Natural killer cell (primary cell): ENCODE measurements at regions not wholly inside any gene's neighbourhood (a gene's known extent, or its start where the extent isn't known, plus 50 kb on each side); places are given as distances from the start of the nearest gene placed in this dataset.
"Not testable (repeated sequence)": the region's sequence is repeated elsewhere in the genome, so short reads cannot be mapped to it uniquely, and the experiment has no call there.

ENCODE experiments used
- ATAC-seq, 3 donors: fragments of 150-1000 bp in 2 of 3; fragments of 200-7000 bp in 1 of 3; cut with Tn5 transposase; 1 replicate in 1 of 3; 2 replicates in 2 of 3; pipeline ENCODE4 v1.10.0; 2021; ENCODE audit warnings: mild to moderate bottlenecking in 2 of 3, moderate library complexity in 2 of 3
- DNase-seq, 2 donors: peaks; one replicate each; pipeline versions ENCODE4 v3.0.0 to v3.0.0-alpha.2; 2013 to 2021; ENCODE audit warnings: mixed read lengths in 1 of 2
- H3K27ac ChIP-seq: one replicate; pipeline ENCODE4 v1.5.1; 2013; ENCODE audit warnings: mild to moderate bottlenecking, low read length
- H3K27me3 ChIP-seq: one replicate; pipeline ENCODE4 v1.6.1; 2013; ENCODE audit warnings: low read length; ENCODE audit not compliant: control insufficient read depth, insufficient read depth
- H3K36me3 ChIP-seq: one replicate; pipeline ENCODE4 v1.6.1; 2013; ENCODE audit warnings: low read length; ENCODE audit not compliant: control insufficient read depth, insufficient read depth
- H3K4me1 ChIP-seq: one replicate; pipeline ENCODE4 v1.6.1; 2013; ENCODE audit warnings: low read length; ENCODE audit not compliant: control insufficient read depth, insufficient read depth
- H3K4me3 ChIP-seq: one replicate; pipeline ENCODE4 v1.5.1; 2013; ENCODE audit warnings: low read length
- H3K9me3 ChIP-seq: one replicate; pipeline ENCODE4 v1.6.1; 2013; ENCODE audit warnings: low read length; ENCODE audit not compliant: control insufficient read depth, insufficient read depth
- H3K27ac Mint-ChIP-seq, 2 donors: one replicate each; pipeline ENCODE4 v1.8.0; 2022; ENCODE audit warnings: mild to moderate bottlenecking in 2 of 2, mixed read lengths in 2 of 2, moderate library complexity in 1 of 2
- H3K27me3 Mint-ChIP-seq, 2 donors: one replicate each; pipeline ENCODE4 v1.8.0; 2022; ENCODE audit warnings: low read depth in 2 of 2, mixed read lengths in 2 of 2
- H3K36me3 Mint-ChIP-seq: one replicate; pipeline ENCODE4 v1.8.0; 2022; ENCODE audit warnings: mixed read lengths
- H3K4me1 Mint-ChIP-seq, 2 donors: one replicate each; pipeline ENCODE4 v1.8.0; 2022; ENCODE audit warnings: mixed read lengths in 2 of 2
- H3K4me3 Mint-ChIP-seq: one replicate; pipeline ENCODE4 v1.8.0; 2022; ENCODE audit warnings: mild to moderate bottlenecking, moderate library complexity, mixed read lengths
- H3K9me3 Mint-ChIP-seq, 2 donors: one replicate each; pipeline ENCODE4 v1.8.0; 2022; ENCODE audit warnings: mixed read lengths in 2 of 2
- WGBS: methylation state at CpG from one replicate; pipeline ENCODE4 v1.1.7; 2013; ENCODE audit warnings: missing lambda C conversion rate; ENCODE audit not compliant: insufficient coverage; 5-methylcytosine and 5-hydroxymethylcytosine counted together
- intact Hi-C: fragments of 100-400 bp; cut with micrococcal nuclease; formaldehyde crosslinking; loops from one replicate; pipeline ENCODE4 v1.14.2; 2022
- TF ChIP-seq, protein P1 (sequence below): fragments of 200-600 bp; IDR thresholded peaks from one replicate; pipeline ENCODE4 v1.8.0; 2022; ENCODE audit warnings: antibody characterized with exemption

DNA sequence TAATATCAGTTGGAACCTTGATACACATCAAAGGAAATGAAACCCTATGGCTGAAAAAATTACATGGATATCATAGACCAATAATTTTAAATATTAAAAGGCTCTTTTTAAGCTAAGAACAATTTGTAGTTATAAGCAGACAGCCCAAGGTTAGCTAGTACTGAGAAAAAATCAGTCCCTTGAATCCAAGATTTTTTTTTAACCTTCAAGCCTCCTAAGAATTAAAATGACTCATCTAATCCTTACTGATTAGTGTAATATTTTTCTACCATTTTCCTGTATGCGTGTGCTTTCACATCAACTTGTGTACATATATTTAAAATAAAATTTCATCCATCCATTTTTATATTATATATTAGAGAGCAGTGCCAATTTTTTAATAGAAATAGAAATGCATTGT lies 1004.9 kb upstream of the ZEB2 start:
- H3K4me1 Mint-ChIP-seq: no peaks in the 10 kb centered on the region
- H3K27ac ChIP-seq: no peak overlapping the region
- TF ChIP-seq, protein P1, sequence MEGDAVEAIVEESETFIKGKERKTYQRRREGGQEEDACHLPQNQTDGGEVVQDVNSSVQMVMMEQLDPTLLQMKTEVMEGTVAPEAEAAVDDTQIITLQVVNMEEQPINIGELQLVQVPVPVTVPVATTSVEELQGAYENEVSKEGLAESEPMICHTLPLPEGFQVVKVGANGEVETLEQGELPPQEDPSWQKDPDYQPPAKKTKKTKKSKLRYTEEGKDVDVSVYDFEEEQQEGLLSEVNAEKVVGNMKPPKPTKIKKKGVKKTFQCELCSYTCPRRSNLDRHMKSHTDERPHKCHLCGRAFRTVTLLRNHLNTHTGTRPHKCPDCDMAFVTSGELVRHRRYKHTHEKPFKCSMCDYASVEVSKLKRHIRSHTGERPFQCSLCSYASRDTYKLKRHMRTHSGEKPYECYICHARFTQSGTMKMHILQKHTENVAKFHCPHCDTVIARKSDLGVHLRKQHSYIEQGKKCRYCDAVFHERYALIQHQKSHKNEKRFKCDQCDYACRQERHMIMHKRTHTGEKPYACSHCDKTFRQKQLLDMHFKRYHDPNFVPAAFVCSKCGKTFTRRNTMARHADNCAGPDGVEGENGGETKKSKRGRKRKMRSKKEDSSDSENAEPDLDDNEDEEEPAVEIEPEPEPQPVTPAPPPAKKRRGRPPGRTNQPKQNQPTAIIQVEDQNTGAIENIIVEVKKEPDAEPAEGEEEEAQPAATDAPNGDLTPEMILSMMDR: no peak
- DNase-seq: no peak
- no peak for ATAC-seq
- H3K27me3 ChIP-seq: no peaks in the 10 kb centered on the region
- H3K4me1 ChIP-seq: no peaks in the 10 kb centered on the region
- peaks cover 0 to 3% of the 10 kb centered on the region in 2 donors for H3K9me3 Mint-ChIP-seq
- intact Hi-C loops: no loop called here
- H3K36me3 ChIP-seq: no peaks in the 10 kb centered on the region
- no CpG with 5 or more reads among the region's 1 CpG for WGBS
- no peak overlapping the region for H3K4me3 ChIP-seq
- H3K4me3 Mint-ChIP-seq: no peak overlapping the region
- H3K27me3 Mint-ChIP-seq: peaks cover 0 to 7% of the 10 kb centered on the region in 2 donors
- no peak overlapping the region for H3K27ac Mint-ChIP-seq
- no peaks in the 10 kb centered on the region for H3K36me3 Mint-ChIP-seq
- no peaks in the 10 kb centered on the region for H3K9me3 ChIP-seq

DNA sequence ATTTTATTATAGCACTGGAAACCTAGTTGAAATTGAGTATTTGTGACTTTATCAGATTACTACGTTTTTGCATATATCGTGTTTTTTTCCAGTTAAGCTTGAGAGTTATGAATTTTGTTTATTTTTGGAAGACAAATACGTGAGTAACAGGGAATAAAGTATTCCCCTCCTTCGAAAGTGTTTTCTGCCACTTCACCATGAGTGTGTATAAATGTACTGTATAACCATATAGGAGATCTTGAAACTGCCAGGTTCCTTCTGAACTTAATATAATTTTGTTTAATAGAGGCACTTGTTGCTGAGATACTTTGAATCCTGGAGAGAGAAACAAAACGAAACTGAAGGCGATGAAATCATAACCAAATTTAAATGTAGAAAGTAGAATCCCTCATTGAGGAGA lies 1004.4 kb upstream of the ZEB2 start:
- Mint-ChIP-seq H3K27ac (no peak overlapping the region), H3K4me3 (no peak overlapping the region), H3K36me3 (no peaks in the 10 kb centered on the region), H3K27me3 (peaks cover 0 to 7% of the 10 kb centered on the region in 2 donors), H3K4me1 (no peaks in the 10 kb centered on the region), H3K9me3 (peaks cover 0 to 3% of the 10 kb centered on the region in 2 donors)
- H3K27ac ChIP-seq: no peak overlapping the region
- TF ChIP-seq, protein P1: no peak
- no peak overlapping the region for H3K4me3 ChIP-seq
- ATAC-seq (no peak), DNase-seq (no peak)
- intact Hi-C loops: no loop called here
- H3K27me3 ChIP-seq: no peaks in the 10 kb centered on the region
- no peaks in the 10 kb centered on the region for H3K4me1 ChIP-seq
- 96% methylated on average over 4 of the region's 6 CpGs for WGBS
- H3K9me3 ChIP-seq: no peaks in the 10 kb centered on the region
- no peaks in the 10 kb centered on the region for H3K36me3 ChIP-seq

DNA sequence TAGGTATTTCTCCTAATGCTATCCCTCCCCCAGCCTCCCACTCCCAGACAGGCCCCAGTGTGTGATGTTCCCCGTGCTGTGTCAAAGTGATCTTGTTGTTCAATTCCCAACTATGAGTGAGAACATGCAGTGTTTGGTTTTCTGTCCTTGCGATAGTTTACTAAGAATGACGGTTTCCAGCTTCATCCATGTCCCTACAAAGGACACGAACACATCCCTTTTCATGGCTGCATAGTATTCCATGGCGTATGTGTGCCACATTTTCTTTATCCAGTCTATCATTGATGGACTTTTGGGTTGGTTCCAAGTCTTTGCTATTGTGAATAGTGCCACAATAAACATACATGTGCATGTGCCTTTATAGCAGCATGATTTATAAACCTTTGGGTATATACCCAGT lies 999.3 kb upstream of the ZEB2 start:
- H3K27ac ChIP-seq, intact Hi-C loops, H3K4me3 ChIP-seq, H3K9me3 ChIP-seq, H3K27me3 Mint-ChIP-seq, DNase-seq, H3K27ac Mint-ChIP-seq, H3K4me1 Mint-ChIP-seq, H3K4me3 Mint-ChIP-seq, H3K4me1 ChIP-seq, H3K36me3 ChIP-seq, ATAC-seq, H3K36me3 Mint-ChIP-seq, H3K9me3 Mint-ChIP-seq, H3K27me3 ChIP-seq: not testable (repeated sequence)
- WGBS: 97% methylated on average over 5 of the region's 5 CpGs

DNA sequence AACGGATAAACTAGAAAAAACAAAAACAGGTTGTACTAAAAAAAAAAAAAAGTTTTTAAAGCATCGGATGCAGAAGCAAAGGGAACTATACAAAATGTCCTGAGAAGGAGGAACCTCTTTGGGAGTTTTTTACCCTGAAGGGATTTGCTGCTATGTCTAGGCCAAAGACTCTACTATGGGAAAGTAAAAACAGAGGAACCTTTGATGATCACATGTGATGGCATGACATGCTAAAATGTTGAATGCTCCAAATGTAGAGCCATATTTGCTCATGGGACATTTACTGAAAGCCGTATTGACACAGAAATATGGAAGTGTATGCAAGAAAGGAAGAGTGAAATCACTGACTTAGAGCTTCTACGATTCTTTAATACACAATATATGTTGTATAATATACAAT lies 992.0 kb upstream of the ZEB2 start:
- DNase-seq (no peak), ATAC-seq (no peak)
- H3K4me1 Mint-ChIP-seq: no peaks in the 10 kb centered on the region
- no peak overlapping the region for H3K4me3 ChIP-seq
- no peaks in the 10 kb centered on the region for H3K27me3 Mint-ChIP-seq
- H3K4me3 Mint-ChIP-seq: no peak overlapping the region
- WGBS: 92% methylated on average over 3 of the region's 4 CpGs
- no peaks in the 10 kb centered on the region for H3K9me3 ChIP-seq
- H3K27ac Mint-ChIP-seq: no peak overlapping the region
- H3K27me3 ChIP-seq: no peaks in the 10 kb centered on the region
- intact Hi-C loops: no loop called here
- no peaks in the 10 kb centered on the region for H3K4me1 ChIP-seq
- H3K9me3 Mint-ChIP-seq: no peaks in the 10 kb centered on the region
- TF ChIP-seq, protein P1: no peak
- H3K36me3 Mint-ChIP-seq: no peaks in the 10 kb centered on the region
- no peak overlapping the region for H3K27ac ChIP-seq
- no peaks in the 10 kb centered on the region for H3K36me3 ChIP-seq
